GM12891 (cell line): ENCODE measurements at regions not wholly inside any gene's neighbourhood (a gene's known extent, or its start where the extent isn't known, plus 50 kb on each side); places are given as distances from the start of the nearest gene placed in this dataset.

Experiments
- DNase-seq: peaks from one replicate; pipeline ENCODE4 v3.0.0; 2011; ENCODE audit warnings: low spot score; ENCODE audit not compliant: insufficient read length
- FAIRE-seq: peaks from 2 replicates; lab custom pipeline; 2011; peaks lifted over from hg19 to GRCh38; lab: Jason Lieb, UNC
- PAX5 ChIP-seq: IDR thresholded peaks from 2 replicates; pipeline ENCODE4 v1.6.1; 2011; ENCODE audit warnings: low read length, moderate library complexity, mild to moderate bottlenecking; ENCODE audit not compliant: insufficient read depth, severe bottlenecking
- POLR2A ChIP-seq: IDR thresholded peaks from 2 replicates; pipeline ENCODE4 v1.6.1; 2011; ENCODE audit warnings: low read depth, low read length, control low read depth
- POLR2AphosphoS5 ChIP-seq: IDR thresholded peaks from 2 replicates; pipeline ENCODE4 v1.6.1; 2011; ENCODE audit warnings: low read depth, low read length, control low read depth
- POU2F2 ChIP-seq: IDR thresholded peaks from 2 replicates; pipeline ENCODE4 v1.6.1; 2011; ENCODE audit warnings: low read depth, mild to moderate bottlenecking, control low read depth, low read length, moderate library complexity
- SPI1 ChIP-seq: IDR thresholded peaks from 2 replicates; pipeline ENCODE4 v1.6.1; 2011; ENCODE audit warnings: low read depth, low read length, control low read depth
- TAF1 ChIP-seq: IDR thresholded peaks from 2 replicates; pipeline ENCODE4 v1.6.1; 2011; ENCODE audit warnings: low read depth, low read length, control low read depth

DNA sequence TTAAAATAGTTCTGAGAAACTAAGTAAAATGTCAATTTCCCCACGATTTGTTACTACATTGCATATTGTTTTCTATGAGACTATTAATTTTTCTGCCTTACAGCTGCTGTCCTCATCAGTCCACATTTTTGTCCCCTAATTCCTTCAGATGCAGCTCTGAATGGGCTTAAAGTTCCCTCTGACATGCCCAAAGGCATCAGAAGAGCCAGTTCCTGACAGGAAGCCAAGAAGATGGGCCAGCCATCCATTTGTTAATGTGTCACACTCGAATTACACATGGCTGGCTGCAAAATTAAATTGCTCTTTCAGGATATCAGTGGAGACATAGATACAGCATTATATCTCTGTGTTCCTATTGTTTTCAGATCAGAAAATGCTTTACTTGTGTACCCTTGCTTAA, 1223.0 kb downstream of the EPHA7 start:
- DNase-seq (no peak), FAIRE-seq (no peak)
- TF ChIP-seq POLR2AphosphoS5: no peak
- no peak for TF ChIP-seq PAX5
- no peak for TF ChIP-seq SPI1
- no peak for TF ChIP-seq POU2F2
- TF ChIP-seq POLR2A: no peak
- no peak for TF ChIP-seq TAF1

DNA sequence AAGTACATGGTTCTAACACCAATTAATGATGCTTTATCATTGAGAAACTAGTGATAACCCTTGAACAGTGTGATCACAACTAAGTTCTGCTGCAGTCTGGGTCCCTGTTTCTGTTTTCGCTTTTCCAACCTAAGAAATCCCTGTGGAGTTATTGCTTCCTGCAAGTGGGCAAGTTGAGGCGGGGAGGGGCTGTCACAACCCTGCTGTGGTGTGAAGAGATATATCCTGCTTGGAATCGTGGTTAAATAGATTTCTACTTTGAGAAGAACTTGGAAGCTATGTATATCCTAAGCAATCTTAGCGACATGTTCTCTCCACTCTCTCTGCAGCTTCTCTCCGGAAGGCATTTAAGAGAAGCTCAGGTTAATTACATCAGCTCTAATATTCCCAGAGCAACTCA, 1223.6 kb downstream of the EPHA7 start:
- FAIRE-seq: no peak
- no peak for TF ChIP-seq PAX5
- no peak for TF ChIP-seq TAF1
- no peak for TF ChIP-seq POU2F2
- no peak for TF ChIP-seq SPI1

DNA sequence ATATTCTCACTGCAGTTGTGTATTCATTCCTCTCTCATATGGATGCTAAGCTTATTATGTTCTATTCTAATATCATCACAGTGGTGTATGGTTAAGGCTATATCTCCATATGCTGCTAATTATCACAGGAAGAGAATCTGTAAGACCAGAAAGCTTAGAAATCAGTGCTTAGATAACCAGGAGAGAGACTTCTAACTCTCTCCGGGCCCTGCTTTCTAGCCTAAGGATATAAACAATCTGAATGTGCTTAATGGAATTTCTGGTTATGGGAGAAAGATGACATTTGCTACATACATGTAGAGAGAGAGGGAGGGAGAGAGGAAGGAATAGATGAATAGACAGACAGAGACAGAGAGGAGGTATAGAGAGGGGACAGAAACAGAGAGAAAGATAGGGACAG, 1231.3 kb downstream of the EPHA7 start:
- TF ChIP-seq PAX5 (no peak), POLR2AphosphoS5 (no peak), TAF1 (no peak), POLR2A (no peak), POU2F2 (no peak), SPI1 (no peak)
- FAIRE-seq (no peak), DNase-seq (no peak)

More for the DNA sequence above, 1223.6 kb downstream of the EPHA7 start:
- no peak for DNase-seq

DNA sequence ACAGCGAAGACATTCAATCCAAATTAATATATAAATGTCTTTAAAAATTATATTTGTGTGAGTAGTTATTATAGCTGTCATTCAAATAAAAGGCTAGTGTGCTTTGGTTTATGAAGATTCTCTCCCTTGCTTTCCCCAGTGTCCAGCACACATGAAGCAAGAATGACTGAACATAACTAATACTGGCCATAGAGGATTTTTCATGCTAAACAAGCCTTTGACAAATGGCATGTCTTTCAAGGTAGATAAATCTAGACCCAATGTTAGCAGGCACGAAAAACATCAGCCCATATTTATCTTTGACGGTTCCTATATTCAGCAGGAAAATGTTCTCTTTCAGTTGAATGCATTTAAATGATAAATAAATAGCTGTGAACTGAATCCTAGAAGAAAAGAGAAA, 1234.4 kb downstream of the EPHA7 start:
- TF ChIP-seq POU2F2 (no peak), SPI1 (no peak)
- no peak for DNase-seq
- no peak for FAIRE-seq

DNA sequence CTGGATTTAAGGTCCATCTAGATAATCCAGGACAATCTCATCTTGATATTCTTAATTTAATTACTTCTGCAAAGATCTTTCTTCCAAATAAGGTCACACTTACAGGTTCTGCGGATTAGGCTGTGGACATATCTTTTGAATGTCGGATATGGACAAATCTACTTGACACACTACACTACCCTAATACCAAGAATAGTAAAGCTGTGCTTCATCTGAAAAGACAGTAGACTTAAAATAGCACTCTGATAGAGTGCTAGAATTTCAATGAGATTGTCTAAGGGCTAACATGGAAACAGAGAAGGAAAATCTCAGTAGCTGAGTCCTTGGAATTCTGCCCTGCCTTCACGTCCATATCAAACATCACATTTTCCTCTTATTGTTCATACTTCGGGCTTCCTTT, 1238.0 kb downstream of the EPHA7 start:
- TF ChIP-seq SPI1: no peak
- TF ChIP-seq TAF1: no peak
- TF ChIP-seq POLR2AphosphoS5: no peak
- DNase-seq (no peak), FAIRE-seq (no peak)

DNA sequence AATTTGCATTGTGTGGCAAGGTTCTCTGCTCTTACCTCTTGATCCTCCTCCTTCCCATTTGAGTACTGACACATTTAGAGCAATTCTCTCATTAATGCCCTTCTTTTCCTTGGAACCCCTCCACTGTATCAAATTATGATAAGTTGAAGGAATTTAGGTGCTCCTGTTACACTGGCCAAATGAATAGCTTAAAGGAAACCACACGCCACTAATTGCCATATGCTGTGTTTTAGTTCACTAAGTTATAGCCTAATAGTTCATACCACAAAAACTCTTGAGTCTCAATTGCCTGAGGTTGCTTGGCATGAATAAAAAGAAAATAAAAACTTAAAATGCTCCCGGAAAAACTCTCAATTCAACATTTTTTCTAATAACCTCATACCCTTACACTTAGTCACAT, 1239.3 kb downstream of the EPHA7 start:
- FAIRE-seq (no peak), DNase-seq (no peak)
- TF ChIP-seq POU2F2 (no peak), PAX5 (no peak), POLR2A (no peak), TAF1 (no peak), POLR2AphosphoS5 (no peak), SPI1 (no peak)

DNA sequence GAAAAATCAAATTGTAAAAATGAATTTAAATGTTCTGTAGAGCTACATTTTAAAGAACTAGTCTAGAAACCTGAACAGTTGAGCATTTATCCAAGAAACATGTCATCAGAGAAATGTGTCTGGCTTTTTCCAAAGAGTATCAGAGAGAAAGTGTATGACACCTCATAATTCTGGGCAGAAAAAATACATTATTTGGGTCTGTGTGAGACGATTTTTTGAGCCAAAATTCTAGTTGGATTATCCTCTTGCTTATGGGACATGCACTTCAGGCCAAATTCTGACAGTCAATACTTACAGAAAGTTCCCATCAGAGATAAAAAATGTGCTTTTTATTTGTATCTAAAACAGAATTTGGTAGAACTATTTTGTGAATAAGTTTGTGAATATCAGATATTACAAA, 1242.7 kb downstream of the EPHA7 start:
- no peak for TF ChIP-seq SPI1
- TF ChIP-seq TAF1: no peak
- no peak for TF ChIP-seq POU2F2
- TF ChIP-seq PAX5: no peak
- TF ChIP-seq POLR2A: no peak
- no peak for TF ChIP-seq POLR2AphosphoS5
- no peak for FAIRE-seq
- no peak for DNase-seq

DNA sequence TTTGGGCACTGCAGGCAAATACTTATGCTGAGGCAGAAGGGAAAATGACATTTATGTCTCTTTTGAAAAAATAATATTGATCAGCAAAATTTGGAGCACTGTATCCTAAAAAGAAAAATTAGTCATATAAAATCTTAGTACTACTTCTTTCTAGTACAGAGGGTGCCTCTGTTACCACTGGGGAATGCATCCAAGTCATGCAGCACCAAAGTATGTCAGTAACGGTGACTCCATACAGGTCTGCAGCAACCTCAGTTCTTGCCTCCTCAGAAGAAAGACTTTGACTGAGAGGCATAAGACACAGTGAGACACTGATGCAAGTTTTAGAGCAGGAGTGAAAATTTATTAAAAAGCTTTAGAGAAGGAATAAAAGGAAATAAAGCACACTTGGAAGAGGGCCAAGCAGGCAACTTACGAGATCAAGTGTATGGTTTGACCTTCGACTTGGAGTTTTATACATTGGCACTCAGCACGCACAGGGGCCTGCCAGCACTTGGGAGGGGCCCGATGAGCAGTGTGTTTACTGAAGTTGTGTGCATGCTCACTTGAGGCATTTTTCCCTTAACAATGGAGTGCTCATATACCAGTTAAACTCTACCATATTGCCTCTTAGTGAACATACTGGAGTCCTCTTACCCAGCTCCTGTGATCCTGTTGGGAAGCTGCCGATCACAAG, 1244.8 kb downstream of the EPHA7 start:
- no peak for DNase-seq
- no peak for FAIRE-seq

DNA sequence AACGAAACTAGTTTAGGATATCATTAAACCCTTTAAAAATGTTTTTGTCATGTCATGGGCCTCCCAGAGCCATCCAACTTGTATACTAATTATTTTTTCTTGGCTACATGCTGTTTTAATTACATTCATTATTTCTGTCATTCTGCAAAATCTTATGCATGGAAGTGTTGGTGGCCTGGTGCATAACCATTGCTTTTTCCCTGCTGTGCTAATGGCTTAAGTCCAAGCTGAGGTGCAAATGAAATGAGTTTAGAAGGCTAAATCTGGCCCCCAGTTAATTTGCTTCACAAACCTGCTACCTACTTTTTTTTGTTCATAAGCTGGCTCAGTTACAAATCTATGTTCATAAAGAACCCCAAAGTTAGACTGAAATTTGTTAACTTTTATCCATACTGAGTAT, 1249.9 kb downstream of the EPHA7 start:
- no peak for FAIRE-seq
- DNase-seq: no peak
- TF ChIP-seq TAF1 (no peak), PAX5 (no peak), POLR2A (no peak), POU2F2 (no peak), SPI1 (no peak), POLR2AphosphoS5 (no peak)

More for the DNA sequence above, 1244.8 kb downstream of the EPHA7 start:
- TF ChIP-seq POLR2AphosphoS5 (no peak), POLR2A (no peak), SPI1 (no peak), PAX5 (no peak), POU2F2 (no peak), TAF1 (no peak)

DNA sequence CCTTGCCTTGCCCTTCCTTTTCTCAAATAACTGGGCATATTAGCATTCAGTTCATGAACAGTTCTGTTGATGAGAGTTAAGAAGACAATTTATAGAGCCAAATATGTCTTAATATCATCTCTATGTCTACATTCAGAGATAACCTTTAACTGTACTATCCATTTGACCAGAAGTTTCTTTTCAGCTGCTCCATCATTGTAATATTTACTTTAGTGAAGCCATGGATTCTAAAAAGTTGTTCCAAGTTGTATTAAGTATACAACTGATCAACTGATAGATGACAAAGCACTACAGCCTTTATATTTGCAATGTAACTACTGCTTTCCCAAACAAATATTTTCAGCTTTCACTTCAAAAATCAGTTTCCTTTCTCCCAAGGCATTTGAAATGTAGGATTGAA, 1252.7 kb downstream of the EPHA7 start:
- no peak for FAIRE-seq
- no peak for TF ChIP-seq POU2F2
- no peak for TF ChIP-seq POLR2A
- TF ChIP-seq TAF1: no peak
- TF ChIP-seq SPI1: no peak
- no peak for TF ChIP-seq POLR2AphosphoS5
- TF ChIP-seq PAX5: no peak
- no peak for DNase-seq
